ENCODE measurements at regions not wholly inside any gene's neighbourhood (a gene's known extent, or its start where the extent isn't known, plus 50 kb on each side); places are given as distances from the start of the nearest gene placed in this dataset.

GRCh38 chr7:131955679-131956078, 399.3 kb upstream of the PODXL start:
- 56 to 60% methylated on average over 2 of the region's 2 CpGs for WGBS, 2 donors
- peaks cover 0 to 7% (median 0%) of the 10 kb centered on the region in 4 donors for H3K4me1 ChIP-seq
- no peak for TF ChIP-seq EP300 (IDR thresholded peaks at IDR 0.05)
- no peak for TF ChIP-seq POLR2A (IDR thresholded peaks at IDR 0.05)
- TF ChIP-seq CTCF (IDR thresholded peaks at IDR 0.05) = no peak
- DNase-seq (ENCODE audit: low spot score in 2 of 2) = no peak
- peaks cover 0 to 12% (median 1%) of the 10 kb centered on the region in 4 donors for H3K9me3 ChIP-seq
- H3K4me3 ChIP-seq = no peak overlapping the region
- no peaks in the 10 kb centered on the region for H3K36me3 ChIP-seq
- no peaks in the 10 kb centered on the region for H3K27me3 ChIP-seq
- no peak overlapping the region for H3K27ac ChIP-seq

GRCh38 chr7:131953184-131953583, 396.8 kb upstream of the PODXL start:
- no peaks in the 10 kb centered on the region for H3K36me3 ChIP-seq
- H3K9me3 ChIP-seq = peaks cover 0 to 12% (median 1%) of the 10 kb centered on the region in 4 donors
- no peaks in the 10 kb centered on the region for H3K27me3 ChIP-seq
- TF ChIP-seq CTCF (IDR thresholded peaks at IDR 0.05) = no peak
- DNase-seq (ENCODE audit: low spot score in 2 of 2) = no peak
- H3K4me3 ChIP-seq = no peak overlapping the region
- WGBS, 2 donors = 72 to 73% methylated on average over 3 of the region's 3 CpGs
- H3K4me1 ChIP-seq = peaks cover 0 to 10% (median 0%) of the 10 kb centered on the region in 4 donors
- H3K27ac ChIP-seq = no peak overlapping the region

DNA sequence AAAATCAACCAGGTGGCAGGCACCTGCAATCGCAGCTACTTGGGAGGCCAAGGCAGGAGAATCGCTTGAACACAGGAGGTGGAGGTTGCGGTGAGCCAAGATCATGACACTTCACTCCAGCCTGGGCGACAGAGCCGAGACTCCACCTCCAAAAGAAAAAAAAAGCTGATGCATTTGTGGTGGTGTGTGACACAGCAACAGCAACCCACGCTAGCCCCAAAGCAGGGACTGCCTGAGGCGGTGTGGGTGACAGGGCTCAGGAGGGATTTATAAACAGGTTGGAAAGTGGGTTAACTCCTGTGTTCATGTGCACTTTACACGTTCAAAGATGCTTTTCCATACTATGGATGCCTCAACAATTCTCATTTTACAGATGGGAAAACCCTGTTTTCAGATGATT, 395.9 kb upstream of the PODXL start:
- Histone ChIP-seq H3K36me3 (no peaks in the 10 kb centered on the region), H3K4me1 (peaks cover 0 to 12% (median 0%) of the 10 kb centered on the region in 4 donors), H3K27ac (no peak overlapping the region), H3K4me3 (no peak overlapping the region), H3K27me3 (no peaks in the 10 kb centered on the region), H3K9me3 (peaks cover 0 to 12% (median 1%) of the 10 kb centered on the region in 4 donors)
- TF ChIP-seq EP300 (IDR thresholded peaks at IDR 0.05) = no peak
- no peak for TF ChIP-seq CTCF (IDR thresholded peaks at IDR 0.05)
- no peak for TF ChIP-seq POLR2A (IDR thresholded peaks at IDR 0.05)
- no peak for DNase-seq (ENCODE audit: low spot score in 2 of 2)
- WGBS, 2 donors = 90% methylated on average over 8 of the region's 8 CpGs

GRCh38 chr7:131950758-131951157, 394.3 kb upstream of the PODXL start:
- Histone ChIP-seq H3K36me3 (no peaks in the 10 kb centered on the region), H3K4me3 (no peak overlapping the region), H3K27me3 (peaks cover 0 to 4% of the 10 kb centered on the region in 2 donors), H3K4me1 (peaks cover 0 to 14% (median 0%) of the 10 kb centered on the region in 4 donors), H3K27ac (no peak overlapping the region), H3K9me3 (peaks cover 0 to 12% (median 0%) of the 10 kb centered on the region in 4 donors)
- WGBS, 2 donors = 43 to 47% methylated on average over 1 of the region's 1 CpG
- TF ChIP-seq EP300 (IDR thresholded peaks at IDR 0.05) (no peak), POLR2A (IDR thresholded peaks at IDR 0.05) (no peak), CTCF (IDR thresholded peaks at IDR 0.05) (no peak)
- DNase-seq (ENCODE audit: low spot score in 2 of 2) = no peak

- Histone ChIP-seq H3K4me1 (peaks cover 0 to 22% (median 0%) of the 10 kb centered on the region in 4 donors), H3K9me3 (peaks cover 0 to 12% (median 0%) of the 10 kb centered on the region in 4 donors), H3K4me3 (no peak overlapping the region), H3K36me3 (no peaks in the 10 kb centered on the region), H3K27me3 (peaks cover 0 to 14% of the 10 kb centered on the region in 2 donors), H3K27ac (no peak overlapping the region)
- TF ChIP-seq EP300 (IDR thresholded peaks at IDR 0.05) (no peak), CTCF (IDR thresholded peaks at IDR 0.05) (no peak), POLR2A (IDR thresholded peaks at IDR 0.05) (no peak)
- DNase-seq (ENCODE audit: low spot score in 2 of 2) = no peak
- WGBS, 2 donors = 72 to 76% methylated on average over 7 of the region's 7 CpGs
Measured at GRCh38 chr7:131949659-131950058, 393.2 kb upstream of the PODXL start.
